HEK293T (cell line): ENCODE measurements at regions not wholly inside any gene's neighbourhood (a gene's known extent, or its start where the extent isn't known, plus 50 kb on each side); places are given as distances from the start of the nearest gene placed in this dataset.
A peak's percentile ranks its signal among the peaks of the same experiment; 100 is the strongest.

Experiments used
- CTCF ChIA-PET: fragments of 350-600 bp; formaldehyde crosslinking; extraction: SDS; loops from one replicate; lab custom pipeline; 2021; ENCODE audit warnings: antibody characterized with exemption, inconsistent platforms; lab: Yijun Ruan, JAX
- POLR2A ChIA-PET: fragments of 350-600 bp; formaldehyde crosslinking; extraction: SDS; loops from one replicate; lab custom pipeline; 2020; ENCODE audit warnings: antibody characterized with exemption, inconsistent platforms; lab: Yijun Ruan, JAX
- DNase-seq: peaks from one replicate; pipeline ENCODE4 v3.0.0; 2012; ENCODE audit warnings: mixed read lengths; ENCODE audit errors: extremely low spot score
- ARNT ChIP-seq: fragments of 450-650 bp; IDR thresholded peaks from 2 replicates; pipeline ENCODE4 v1.6.1; 2017; ENCODE audit warnings: mild to moderate bottlenecking
- BHLHE40 ChIP-seq: fragments of 450-650 bp; IDR thresholded peaks from 2 replicates; pipeline ENCODE4 v1.6.1; 2016; ENCODE audit warnings: mild to moderate bottlenecking, moderate library complexity, borderline replicate concordance
- CTBP1 ChIP-seq: fragments of 450-650 bp; IDR thresholded peaks from 2 replicates; pipeline ENCODE4 v1.6.1; 2016; ENCODE audit warnings: borderline replicate concordance
- ELF4 ChIP-seq: fragments of 450-650 bp; IDR thresholded peaks from 2 replicates; pipeline ENCODE4 v1.6.1; 2017; ENCODE audit warnings: antibody characterized with exemption
- FOXA1 ChIP-seq: fragments of 450-650 bp; IDR thresholded peaks from 2 replicates; pipeline ENCODE4 v1.6.1; 2016; ENCODE audit warnings: mild to moderate bottlenecking
- FOXK2 ChIP-seq: fragments of 450-650 bp; IDR thresholded peaks from 2 replicates; pipeline ENCODE4 v1.6.1; 2016; ENCODE audit warnings: mild to moderate bottlenecking
- FOXM1 ChIP-seq: fragments of 450-650 bp; IDR thresholded peaks from 2 replicates; pipeline ENCODE4 v1.6.1; 2017; ENCODE audit warnings: mild to moderate bottlenecking, borderline replicate concordance
- HDGF ChIP-seq: fragments of 450-650 bp; IDR thresholded peaks from 2 replicates; pipeline ENCODE4 v1.6.1; 2017; ENCODE audit warnings: antibody characterized with exemption, borderline replicate concordance
- L3MBTL2 ChIP-seq: fragments of 450-650 bp; conservative IDR thresholded peaks from 2 replicates; pipeline ENCODE4 v1.6.1; 2016; ENCODE audit warnings: mild to moderate bottlenecking
- LEF1 ChIP-seq: fragments of 450-650 bp; IDR thresholded peaks from 2 replicates; pipeline ENCODE4 v1.6.1; 2017; ENCODE audit warnings: mild to moderate bottlenecking, borderline replicate concordance
- NFRKB ChIP-seq: fragments of 450-650 bp; IDR thresholded peaks from 2 replicates; pipeline ENCODE4 v1.6.1; 2016; ENCODE audit warnings: mild to moderate bottlenecking, moderate library complexity
- SP1 ChIP-seq: fragments of 450-650 bp; IDR thresholded peaks from 2 replicates; pipeline ENCODE4 v1.6.1; 2017
- SUZ12 ChIP-seq: fragments of 450-650 bp; IDR thresholded peaks from 2 replicates; pipeline ENCODE4 v1.6.1; 2016; ENCODE audit warnings: mild to moderate bottlenecking
- TARDBP ChIP-seq: fragments of 450-650 bp; IDR thresholded peaks from 2 replicates; pipeline ENCODE4 v1.6.1; 2016
- ZNF384 ChIP-seq: fragments of 450-650 bp; IDR thresholded peaks from 2 replicates; pipeline ENCODE4 v1.6.1; 2016
- TF ChIP-seq, protein P1 (sequence below): fragments of 450-650 bp; IDR thresholded peaks from 2 replicates; pipeline ENCODE4 v1.6.1; 2016

- ChIA-PET POLR2A (no interaction called here), CTCF (no interaction called here)
- TF ChIP-seq ARNT (no peak), HDGF (no peak), BHLHE40 (no peak), ZNF384 (no peak), L3MBTL2 (no peak), TARDBP (no peak), SUZ12 (no peak), FOXM1 (no peak), FOXA1 (no peak), SP1 (no peak), LEF1 (no peak), ELF4 (no peak)
- TF ChIP-seq, protein P1, sequence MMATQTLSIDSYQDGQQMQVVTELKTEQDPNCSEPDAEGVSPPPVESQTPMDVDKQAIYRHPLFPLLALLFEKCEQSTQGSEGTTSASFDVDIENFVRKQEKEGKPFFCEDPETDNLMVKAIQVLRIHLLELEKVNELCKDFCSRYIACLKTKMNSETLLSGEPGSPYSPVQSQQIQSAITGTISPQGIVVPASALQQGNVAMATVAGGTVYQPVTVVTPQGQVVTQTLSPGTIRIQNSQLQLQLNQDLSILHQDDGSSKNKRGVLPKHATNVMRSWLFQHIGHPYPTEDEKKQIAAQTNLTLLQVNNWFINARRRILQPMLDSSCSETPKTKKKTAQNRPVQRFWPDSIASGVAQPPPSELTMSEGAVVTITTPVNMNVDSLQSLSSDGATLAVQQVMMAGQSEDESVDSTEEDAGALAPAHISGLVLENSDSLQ: no peak
- DNase-seq: no peak
These were observed 51.6 kb downstream of the SPANXA2 start for GRCh38 chrX:141641138-141641537.

- ChIA-PET CTCF (no interaction called here), POLR2A (no interaction called here)
- TF ChIP-seq FOXM1: no peak
- no peak for TF ChIP-seq NFRKB
- no peak for TF ChIP-seq CTBP1
- TF ChIP-seq ZNF384: no peak
- TF ChIP-seq SUZ12: no peak
- TF ChIP-seq LEF1: no peak
- no peak for TF ChIP-seq ELF4
- no peak for TF ChIP-seq ARNT
- TF ChIP-seq SP1: no peak
- TF ChIP-seq FOXK2: no peak
- no peak for TF ChIP-seq TARDBP
- TF ChIP-seq, protein P1: no peak
- TF ChIP-seq L3MBTL2: no peak
- TF ChIP-seq HDGF: no peak
- no peak for TF ChIP-seq FOXA1
- TF ChIP-seq BHLHE40: no peak
- DNase-seq: peak; percentile 5
These were observed 53.5 kb downstream of the SPANXA2 start for GRCh38 chrX:141642979-141643378.
